NCI-H2081 treated with DMSO at 0.1 percent for 48 hours (cell line): ENCODE measurements at regions not wholly inside any gene's neighbourhood (a gene's known extent, or its start where the extent isn't known, plus 50 kb on each side); places are given as distances from the start of the nearest gene placed in this dataset.
A peak's percentile ranks its signal among the peaks of the same experiment; 100 is the strongest.

Experiments used
- DNase-seq: peaks from one replicate; lab custom pipeline; 2025; lab: John Stamatoyannopoulos, UW

DNA sequence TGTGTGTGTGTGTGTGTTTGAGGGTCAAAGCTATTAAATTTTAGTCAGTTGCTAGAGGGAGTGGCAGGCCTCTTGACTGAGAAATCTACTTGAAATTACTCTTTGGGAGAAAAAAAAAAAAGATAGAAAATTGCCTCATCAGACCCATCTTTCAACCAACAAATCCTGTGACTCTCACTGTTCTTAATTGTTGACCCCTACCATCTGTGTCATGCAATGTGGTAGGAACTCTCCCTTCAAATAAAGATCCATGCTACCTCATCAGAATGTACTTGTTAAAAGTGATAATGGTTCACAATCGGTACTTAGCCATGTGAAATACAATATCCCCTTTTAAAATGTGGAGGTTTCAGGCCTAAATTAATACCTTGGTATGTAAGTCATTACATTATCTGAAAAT is 670.8 kb upstream of the FANCL start:
- no peak for DNase-seq

DNA sequence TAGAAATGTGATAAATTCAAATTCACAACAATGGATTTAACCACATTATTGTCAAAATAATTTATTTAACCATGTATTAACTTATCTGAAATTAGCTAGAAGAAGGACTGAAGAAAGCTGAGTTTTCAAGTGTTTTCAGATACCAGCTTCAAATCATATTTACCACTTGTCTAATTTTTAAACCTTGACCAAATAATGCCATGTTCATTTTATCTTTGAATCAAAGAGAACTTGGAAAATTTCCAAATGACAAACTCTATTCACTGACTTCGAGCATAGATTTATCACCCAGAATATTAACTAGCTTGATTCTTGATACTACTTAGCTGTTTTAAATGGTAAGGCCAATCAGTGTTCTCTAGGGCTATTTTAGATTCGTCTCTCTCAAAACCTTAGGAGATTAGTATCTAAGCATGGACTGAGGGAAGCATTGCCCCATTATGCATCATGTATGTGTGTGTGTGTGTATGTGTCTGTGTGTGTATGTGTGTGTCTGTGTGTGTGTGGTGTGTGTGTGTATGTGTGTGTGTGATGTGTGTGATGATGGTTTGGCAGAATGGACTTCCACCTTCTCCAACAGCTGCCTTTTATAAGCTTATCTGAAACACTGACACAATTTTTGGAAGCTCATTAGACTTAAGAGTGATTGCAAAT is 667.5 kb upstream of the FANCL start:
- no peak for DNase-seq

DNA sequence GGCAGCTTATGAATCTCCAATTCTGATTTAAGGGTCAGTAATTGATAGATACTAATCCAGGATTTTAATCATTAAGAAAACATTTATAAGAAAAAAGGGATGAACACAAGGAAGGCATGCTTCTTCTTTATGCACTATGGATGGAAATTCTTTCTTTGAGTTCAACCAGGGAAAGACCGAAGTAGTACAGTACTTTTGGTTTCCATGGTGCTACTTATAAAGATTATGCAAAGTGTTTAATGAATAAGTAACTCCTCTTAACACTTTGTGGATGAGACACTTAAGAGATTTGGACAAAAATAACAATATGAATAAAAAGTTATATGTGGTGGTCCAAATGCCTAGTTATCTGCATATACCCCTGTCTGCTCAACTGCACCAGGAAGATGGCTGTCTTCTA is 666.5 kb upstream of the FANCL start:
- no peak for DNase-seq

DNA sequence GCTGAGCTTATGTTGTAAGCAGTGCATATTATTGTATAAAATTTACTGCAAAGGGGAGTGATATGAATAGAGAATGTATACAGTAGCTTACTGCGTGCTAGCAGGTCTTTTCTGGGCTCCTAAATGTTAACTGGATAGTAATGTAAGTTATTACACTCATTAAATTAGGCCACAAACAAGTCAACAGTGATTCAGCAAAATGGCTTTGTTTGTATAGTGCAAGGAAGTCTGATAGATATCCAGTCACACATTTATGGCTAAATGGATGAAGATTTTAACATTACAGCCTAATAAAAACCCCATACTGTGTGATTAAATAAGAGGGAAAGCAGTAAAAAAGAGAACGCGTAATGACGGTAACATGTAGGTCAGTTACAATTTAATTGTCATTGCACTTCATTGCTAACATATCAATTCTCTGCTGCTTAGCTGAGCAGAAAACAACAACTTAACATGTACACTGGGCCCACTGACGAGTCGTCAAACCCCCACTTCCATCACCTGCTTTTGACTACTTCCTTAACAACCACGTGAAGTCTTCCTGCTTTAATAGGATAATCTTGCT is 665.0 kb upstream of the FANCL start:
- DNase-seq = peak; percentile 78

DNA sequence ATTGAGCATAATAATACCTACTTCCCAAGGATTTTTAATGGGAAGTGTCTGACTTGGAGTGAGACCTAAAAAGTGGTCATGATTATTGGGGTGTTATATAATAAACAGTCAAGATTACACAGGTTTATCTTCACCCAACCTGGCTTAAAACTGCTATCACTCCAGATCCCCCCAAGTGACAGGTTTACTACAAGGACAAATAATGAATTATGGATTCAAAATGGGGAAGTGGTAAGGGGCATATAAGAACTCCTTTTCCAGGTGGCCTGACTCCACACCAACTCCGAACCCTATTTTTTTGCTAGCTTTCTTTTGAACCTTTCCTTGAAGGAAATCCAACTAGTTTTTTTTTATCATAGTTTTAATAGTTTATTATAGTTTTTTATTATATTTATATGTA is 663.0 kb upstream of the FANCL start:
- no peak for DNase-seq

DNA sequence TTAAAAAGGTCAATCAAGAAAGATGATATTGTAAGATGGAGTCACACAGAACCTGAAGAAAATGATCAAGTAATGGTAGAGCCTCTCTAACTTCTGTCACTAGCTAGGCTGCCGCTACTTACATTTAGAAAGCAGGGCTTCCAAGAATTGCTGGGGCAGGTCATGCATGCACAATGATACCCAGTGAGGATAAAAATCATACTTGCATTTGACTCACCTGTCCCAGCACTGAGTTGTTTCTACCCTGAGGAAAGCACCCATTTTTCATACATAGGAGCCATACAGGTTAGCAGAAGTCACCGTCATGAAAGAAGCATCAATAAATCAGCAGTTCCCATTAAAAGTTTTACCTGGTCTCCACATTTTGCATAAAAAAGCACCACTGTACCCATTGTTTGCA is 662.3 kb upstream of the FANCL start:
- DNase-seq = no peak

DNA sequence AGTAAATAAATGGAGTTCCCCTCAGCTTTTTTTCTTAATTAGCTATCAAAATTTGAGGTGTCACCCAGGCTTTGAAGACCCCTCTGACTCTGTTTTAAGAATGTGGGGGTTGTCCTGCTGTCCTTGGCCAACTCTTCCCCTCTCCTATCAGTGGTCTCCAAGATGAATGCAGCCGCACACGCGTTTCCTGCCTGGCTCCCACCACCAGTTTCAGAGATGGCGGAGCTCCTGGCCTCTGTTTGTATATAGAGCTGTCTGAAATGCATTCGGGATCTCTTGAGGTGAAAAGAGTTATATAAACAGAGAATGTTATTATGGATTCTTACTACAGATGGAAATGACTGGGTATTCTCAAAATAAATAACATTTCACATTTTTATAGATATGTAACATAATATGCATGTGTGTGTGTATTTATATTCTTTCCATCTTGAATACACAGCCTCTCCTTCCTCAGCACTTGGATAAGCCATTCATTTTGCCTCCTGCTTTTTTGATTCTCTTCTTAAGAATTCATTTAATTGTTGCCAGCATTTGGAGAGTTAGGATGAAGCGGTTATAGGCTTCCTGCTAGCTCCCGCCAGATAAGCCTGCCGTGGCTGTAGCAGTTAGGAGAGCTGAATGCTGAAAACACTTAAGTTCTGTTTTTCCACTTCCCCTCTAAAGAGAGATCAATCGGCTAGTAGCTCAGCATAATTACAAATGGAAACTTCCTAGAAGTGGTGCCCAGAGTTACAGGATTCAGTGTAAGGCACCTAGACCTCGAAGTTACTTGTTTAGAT is 659.3 kb upstream of the FANCL start:
- DNase-seq = no peak

DNA sequence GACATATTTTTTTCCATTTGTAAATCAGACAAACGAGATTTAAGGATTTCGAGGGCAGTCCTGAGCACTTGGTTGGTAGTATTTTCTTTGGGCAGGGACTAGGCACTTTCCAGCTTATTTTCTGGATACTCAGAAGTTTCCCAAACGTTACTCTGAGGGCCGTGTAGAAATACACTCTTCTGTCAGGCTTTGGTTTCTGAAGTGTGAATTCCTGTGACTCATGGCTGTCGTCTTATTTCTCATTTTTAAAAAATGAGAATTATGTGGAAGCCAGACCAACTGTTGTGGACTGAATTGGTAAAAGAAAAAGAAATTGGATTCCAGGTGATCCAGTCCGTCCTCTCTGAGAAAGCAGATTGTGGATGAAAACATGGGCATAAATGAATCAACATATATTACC is 658.6 kb upstream of the FANCL start:
- DNase-seq = no peak

DNA sequence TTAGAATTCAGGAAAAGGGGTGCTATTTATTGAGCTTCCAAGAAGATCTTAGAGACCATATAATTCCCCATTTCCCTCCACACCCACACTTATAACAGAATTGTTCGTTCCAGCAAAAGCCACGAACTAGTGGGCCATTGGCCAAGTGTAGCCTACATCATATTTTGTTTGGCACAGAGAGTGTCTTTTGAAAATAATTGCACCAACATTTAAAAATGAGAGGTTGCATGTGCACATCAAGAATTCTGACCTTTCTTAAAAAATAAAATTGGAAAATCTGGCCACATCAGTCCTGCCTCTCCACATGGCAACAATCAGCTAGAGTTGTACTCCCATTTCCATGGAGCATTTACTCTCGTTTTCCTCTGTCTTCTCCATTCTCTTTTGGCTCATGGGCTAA is 655.5 kb upstream of the FANCL start:
- DNase-seq = no peak

DNA sequence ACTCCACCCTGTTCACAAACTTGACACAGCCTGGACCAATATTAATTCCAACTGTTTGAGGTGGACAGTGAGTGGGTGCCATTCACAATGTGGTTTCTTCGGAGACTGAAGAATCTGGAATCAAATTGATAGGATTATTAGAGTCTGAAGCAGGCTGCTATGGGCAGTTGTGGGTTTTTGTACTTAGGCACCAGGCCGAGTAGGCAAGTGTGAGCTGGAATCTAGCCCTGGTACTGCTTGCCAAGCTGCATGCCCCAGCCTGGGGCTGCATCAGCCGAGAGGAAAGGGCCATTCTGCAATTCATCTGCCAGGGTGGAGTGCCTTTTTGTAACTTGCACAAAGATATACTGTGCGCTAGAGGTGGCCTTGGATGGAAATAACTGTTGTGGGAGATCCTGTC is 654.7 kb upstream of the FANCL start:
- DNase-seq = no peak

DNA sequence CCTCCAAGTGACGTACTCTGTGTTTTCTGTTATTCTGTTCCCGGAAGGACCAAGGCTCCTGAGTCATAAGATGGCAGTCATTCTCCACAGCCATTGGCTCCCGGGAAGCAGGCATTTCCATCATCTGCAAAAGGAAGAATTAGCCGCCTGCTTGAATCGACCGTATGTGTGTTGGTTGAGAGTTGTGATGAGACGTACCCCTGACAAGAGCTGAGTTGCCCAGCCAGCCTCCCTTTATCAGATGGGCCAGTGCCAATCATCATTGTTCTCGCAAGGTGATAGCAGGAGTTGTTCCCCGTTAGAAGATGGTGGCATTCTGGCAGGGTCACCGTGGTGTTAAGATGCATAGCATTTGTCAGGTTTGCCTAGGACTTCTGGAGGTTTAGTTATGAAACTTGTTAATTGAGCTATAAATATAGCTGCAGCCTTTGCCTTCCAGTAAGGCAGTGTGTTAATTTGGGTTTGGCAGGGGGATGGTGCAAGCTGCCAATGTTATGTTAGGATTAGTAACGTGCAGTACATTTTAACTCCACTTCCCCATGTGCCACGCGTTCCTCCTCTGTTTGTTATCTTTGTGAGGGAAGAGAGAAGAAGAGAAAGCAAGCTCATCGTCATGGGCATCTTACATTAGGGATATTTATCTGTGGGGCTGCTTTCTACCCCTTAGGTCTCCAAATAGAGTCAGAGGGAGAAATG is 652.7 kb upstream of the FANCL start:
- DNase-seq = no peak

DNA sequence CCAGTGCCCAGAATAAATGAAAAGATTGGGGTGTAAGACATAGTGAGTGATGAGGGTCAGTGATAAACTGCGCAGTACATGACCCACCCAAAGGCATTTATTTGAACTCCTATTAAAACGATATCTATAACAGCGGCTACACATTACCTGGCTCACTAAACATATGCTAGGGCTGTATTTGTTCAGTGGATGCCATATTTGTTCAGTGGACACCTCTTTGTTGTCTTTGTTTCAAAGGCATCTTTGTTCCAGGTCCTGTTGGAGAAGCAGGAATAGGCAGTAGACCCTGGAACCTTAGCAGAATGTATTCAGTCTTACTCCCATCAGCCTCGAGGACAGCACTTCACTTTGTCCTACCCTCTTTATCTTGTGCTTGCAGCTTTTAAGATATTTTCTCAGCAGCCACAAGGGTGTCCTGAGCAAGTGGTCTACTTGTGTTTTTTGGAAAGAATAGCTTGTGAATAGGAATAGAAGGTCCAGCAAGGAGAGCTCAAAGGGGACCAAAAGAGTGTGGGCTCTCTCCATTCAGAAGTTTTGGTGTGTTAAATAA is 650.8 kb upstream of the FANCL start:
- no peak for DNase-seq

DNA sequence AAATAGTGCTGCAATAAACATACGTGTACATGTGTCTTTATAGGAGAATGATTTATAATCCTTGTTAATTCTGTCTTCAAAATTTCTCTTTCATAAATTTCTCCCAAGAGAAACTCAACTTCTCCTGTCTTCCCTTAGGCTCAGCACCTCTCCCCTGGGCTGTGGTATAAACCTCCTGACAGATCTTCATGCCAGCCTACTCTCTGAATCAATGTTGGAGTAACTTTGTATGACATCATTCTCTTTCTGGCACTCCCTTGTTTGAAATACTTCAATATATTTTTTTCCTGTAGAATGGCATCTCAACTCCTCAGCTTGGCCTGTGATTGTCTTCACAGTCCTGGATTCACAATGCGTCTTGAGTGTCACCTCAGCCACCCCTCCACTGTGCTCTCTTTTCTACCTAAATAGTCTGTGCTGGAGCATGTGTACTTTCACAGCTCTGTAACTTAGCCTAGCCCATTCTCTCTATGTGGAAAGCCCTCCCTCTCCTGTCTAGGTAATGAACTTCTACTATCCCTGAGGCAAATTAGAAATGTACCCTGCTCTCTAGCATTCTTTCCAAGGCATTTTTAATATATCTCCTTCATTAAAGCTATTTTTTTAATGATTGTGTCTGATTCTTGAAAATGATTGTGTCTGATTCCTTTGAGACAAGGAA is 649.9 kb upstream of the FANCL start:
- DNase-seq = no peak

DNA sequence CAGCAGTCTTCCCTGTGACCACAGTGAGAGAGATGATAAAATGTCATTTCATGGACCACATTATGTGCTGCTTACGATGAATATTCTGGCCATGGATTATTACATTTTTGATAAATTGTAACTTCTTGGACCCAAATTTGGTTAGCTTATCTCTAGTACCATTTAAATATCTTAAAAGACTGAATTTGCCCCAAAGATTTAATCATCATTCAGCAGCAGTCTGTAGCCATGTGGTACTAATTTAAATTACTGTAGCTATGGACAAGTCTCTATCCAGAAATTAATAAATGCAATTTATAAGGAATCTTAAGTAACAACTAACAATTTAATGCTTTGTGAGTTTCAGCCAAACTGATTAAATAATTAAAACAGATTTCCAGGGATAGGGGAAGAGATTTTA is 644.9 kb upstream of the FANCL start:
- DNase-seq = no peak

DNA sequence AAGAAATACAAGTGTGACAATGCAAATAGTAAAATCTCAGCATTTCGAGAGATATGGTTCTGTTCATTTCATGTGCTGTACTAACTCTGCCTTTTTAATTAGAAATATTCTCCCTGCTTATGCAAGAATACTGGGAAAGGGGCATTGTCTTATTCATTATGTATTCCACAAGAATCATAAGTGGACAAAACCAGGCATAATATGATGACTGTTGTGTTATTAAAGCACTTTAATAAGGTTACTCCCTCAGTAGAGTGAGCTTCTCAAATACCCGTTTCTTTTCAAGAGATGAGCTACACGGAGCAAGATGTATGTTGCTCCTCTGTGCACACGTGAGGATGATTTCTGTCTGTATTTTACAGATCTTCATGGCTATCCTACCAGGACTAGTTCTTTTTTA is 638.7 kb upstream of the FANCL start:
- no peak for DNase-seq

DNA sequence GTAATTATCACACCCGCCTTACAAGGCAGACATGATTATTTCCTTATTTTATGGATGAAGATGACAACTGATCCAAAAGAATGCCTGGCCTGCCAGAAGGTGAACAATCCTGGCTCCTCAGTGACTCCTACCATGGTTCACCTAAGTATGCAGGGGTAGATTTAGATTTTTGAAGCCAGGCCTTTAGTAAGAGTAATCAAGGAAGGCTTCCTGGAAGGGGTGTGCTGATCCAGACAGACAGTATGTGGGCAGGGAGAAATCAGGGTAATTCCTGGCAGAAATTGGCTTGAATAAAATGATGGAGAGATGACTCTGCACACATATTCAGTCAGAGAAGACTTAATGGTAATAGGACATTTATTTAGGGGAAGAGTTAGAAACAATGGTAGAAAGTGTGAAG is 637.7 kb upstream of the FANCL start:
- DNase-seq = no peak

DNA sequence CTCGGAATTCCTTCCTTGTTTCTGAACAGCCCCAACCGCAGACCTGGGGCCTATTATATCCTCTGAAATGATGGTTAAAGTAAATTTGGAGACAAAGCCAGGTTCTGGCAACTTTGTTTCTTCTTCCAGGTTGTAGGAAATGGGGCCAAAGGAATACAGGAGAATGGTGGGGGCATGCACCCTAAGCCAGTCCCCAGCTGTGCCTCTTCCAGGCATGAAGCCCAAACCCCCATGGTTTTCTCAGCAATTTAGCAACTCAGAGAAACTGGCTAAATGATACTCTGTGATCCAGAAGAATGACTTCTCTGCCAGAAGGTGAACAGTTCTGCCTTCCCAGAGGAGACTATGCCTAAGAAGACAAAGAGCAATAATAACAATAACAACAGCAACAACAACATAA is 635.0 kb upstream of the FANCL start:
- no peak for DNase-seq

DNA sequence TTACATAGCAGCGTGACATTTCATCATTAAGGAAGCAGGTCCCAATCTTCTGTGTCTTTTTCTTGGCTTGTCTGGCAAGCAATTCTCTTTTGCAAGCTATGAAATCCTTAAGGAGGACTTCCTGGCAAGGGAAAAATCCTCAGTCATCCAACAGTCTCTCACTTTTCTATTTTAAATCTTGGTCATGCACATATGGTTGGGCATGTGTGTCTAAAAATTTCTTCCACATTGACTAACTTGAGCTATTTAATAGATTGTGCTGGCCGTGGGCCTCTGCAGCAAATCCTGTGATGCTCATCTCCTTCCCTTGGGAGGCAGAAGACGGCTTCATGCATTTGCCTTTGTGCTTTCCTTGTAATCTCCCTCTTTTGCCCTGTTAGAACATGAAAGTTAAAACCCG is 634.3 kb upstream of the FANCL start:
- DNase-seq = no peak

DNA sequence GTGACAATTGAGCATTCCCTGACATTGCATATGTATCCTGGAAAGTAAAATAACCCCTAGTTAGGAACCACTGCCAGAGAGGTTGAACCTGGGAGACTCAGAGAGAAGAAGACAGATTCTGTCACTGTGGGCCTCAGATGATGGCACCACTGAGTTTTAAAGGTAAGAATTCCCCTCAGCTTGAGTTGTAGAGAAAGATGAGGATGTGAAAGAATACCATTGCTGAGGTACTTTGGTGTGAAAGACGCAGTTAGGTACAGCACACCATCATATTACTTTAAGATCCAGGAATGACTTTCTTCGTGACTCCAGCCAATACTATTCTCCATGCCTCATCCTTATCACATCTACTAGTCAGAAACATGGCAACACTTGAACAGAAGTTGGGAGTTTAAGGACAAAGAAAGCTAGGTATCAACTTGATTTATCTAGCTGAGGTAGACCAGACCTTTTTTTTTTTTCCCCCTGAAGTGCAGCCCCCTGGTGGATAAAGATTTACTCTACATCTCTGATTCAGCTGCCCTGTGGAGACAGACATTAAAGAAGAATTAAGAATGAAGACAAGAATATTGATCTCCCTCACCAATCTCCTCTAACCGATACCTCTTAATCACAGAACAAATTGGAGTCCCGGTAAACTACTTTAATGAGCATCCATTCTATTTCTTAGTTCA is 630.5 kb upstream of the FANCL start:
- DNase-seq = no peak

DNA sequence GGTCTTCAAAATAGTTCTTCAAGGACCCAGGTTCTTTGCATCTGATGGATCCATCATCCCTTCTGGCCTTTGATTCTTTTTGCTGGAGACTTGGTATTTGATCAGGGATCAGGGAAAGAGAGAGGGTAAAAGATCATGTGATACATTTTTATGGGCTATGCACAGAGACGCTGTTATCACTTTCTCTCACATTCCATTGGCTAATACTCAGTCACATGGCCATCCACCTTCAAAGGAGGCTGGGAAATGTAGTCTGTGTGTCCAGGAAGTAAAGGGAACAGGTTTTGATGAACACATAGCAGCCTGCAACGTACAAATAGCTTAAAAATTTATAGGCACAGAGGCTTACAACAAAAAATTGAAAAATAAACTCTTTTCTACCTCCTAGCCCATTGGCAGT is 629.6 kb upstream of the FANCL start:
- no peak for DNase-seq

DNA sequence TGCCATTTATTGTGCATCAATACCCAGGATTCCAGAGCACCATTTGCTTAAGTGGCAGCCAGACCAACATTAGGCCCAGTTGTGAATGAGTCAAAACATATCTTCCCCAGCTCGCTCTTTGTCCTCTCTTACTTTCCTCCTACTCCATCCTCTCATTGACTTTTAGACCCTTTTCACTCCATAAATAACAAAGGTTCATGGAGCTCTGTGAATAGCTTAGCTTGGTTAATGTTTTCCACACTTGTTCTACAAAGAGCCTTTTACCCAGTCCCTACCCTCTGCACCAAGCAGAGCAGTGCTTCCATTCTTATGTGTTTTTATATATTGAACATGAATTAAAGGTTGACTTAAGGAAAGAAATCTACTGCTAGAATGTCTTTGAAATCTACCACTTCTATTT is 625.8 kb upstream of the FANCL start:
- no peak for DNase-seq

DNA sequence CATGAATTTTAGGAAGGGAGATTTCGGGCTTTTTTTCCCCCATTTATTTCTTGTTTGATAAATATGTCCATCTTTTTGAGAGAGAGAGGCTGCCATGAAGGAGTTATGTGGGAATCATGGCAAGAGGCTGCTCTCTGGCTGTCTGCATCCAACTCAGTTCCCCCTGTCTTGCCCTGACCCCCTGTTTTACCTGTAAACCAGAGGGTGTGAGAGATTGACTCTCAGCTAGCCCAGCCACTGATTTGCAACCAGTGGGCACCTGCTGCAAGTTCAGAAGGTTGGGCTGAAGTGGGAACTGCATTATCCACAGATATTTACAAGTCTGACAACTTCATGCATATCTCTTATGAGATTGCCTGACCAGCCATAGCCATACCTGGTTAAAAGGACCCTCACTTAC is 625.4 kb upstream of the FANCL start:
- DNase-seq = no peak
